Left lung (tissue), 4 donors: ENCODE measurements at regions not wholly inside any gene's neighbourhood (a gene's known extent, or its start where the extent isn't known, plus 50 kb on each side); places are given as distances from the start of the nearest gene placed in this dataset.
"Not testable (repeated sequence)": the region's sequence is repeated elsewhere in the genome, so short reads cannot be mapped to it uniquely, and the experiment has no call there.

ENCODE experiments used
- ATAC-seq: fragments of 200-7000 bp; cut with Tn5 transposase; one replicate; pipeline ENCODE4 v1.9.1; 2020; ENCODE audit warnings: moderate library complexity
- DNase-seq, 4 donors: peaks; one replicate each; pipeline ENCODE4 v3.0.0-alpha.2; 2013 to 2020
- H3K27ac ChIP-seq, 2 donors: fragments of 200-600 bp; sonication (generic) in 1 of 2; one replicate each; pipeline versions ENCODE4 v1.5.0 to v1.8.0; 2020 to 2021
- H3K27me3 ChIP-seq, 2 donors: fragments of 200-600 bp; sonication (generic) in 1 of 2; one replicate each; pipeline versions ENCODE4 v1.5.0 to v1.8.0; 2020 to 2021
- H3K36me3 ChIP-seq, 2 donors: fragments of 200-600 bp; sonication (generic) in 1 of 2; one replicate each; pipeline versions ENCODE4 v1.5.0 to v1.8.0; 2020 to 2021
- H3K4me1 ChIP-seq, 2 donors: fragments of 200-600 bp; one replicate each; pipeline ENCODE4 v1.8.0; 2021
- H3K4me3 ChIP-seq, 2 donors: fragments of 200-600 bp; sonication (generic) in 1 of 2; one replicate each; pipeline versions ENCODE4 v1.5.0 to v1.8.0; 2020 to 2021; ENCODE audit warnings: mild to moderate bottlenecking in 1 of 2
- H3K9me3 ChIP-seq, 2 donors: fragments of 200-600 bp; sonication (generic) in 1 of 2; one replicate each; pipeline versions ENCODE4 v1.5.0 to v1.8.0; 2020 to 2021
- intact Hi-C, 2 donors: fragments of 100-400 bp; cut with DNase I; formaldehyde crosslinking; loops; one replicate each; pipeline versions ENCODE4 v1.11.2 to v1.14.2; 2022
- TF ChIP-seq, protein P1 (sequence below), 2 donors: fragments of 200-600 bp; sonication (generic) in 1 of 2; IDR thresholded peaks; one replicate each; pipeline versions ENCODE4 v1.5.0 to v1.8.0; 2021; ENCODE audit warnings: antibody characterized with exemption in 2 of 2
- donor health status: DM: no; HTN: yes; CAD: no.
- donor health status: DM: no; HTN: no; CAD: no.

DNA sequence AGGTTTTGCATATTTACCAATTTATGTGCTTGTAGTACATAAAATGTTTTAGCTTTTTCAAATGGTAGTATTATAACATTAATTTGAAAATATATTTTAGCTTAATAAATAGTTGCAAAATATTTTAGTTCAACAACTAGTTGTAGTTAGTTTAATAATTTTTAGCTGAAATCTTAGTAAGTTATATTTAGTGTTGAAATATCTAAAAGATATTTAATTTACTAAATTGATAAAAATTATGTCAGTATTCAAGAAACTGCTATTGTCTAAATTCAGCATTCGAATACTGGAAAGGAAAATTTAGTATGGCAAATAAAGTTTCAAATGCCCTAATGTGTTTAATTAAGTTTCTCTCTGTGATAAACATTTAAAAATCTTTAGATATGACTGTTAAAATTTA, 754.5 kb upstream of the MIR17HG start:
- Histone ChIP-seq H3K9me3 (peaks cover 0 to 9% of the 10 kb centered on the region in 2 donors), H3K4me1 (no peaks in the 10 kb centered on the region), H3K27me3 (no peaks in the 10 kb centered on the region), H3K27ac (no peak overlapping the region), H3K4me3 (no peak overlapping the region), H3K36me3 (no peaks in the 10 kb centered on the region)
- DNase-seq, result no peak
- TF ChIP-seq, protein P1, sequence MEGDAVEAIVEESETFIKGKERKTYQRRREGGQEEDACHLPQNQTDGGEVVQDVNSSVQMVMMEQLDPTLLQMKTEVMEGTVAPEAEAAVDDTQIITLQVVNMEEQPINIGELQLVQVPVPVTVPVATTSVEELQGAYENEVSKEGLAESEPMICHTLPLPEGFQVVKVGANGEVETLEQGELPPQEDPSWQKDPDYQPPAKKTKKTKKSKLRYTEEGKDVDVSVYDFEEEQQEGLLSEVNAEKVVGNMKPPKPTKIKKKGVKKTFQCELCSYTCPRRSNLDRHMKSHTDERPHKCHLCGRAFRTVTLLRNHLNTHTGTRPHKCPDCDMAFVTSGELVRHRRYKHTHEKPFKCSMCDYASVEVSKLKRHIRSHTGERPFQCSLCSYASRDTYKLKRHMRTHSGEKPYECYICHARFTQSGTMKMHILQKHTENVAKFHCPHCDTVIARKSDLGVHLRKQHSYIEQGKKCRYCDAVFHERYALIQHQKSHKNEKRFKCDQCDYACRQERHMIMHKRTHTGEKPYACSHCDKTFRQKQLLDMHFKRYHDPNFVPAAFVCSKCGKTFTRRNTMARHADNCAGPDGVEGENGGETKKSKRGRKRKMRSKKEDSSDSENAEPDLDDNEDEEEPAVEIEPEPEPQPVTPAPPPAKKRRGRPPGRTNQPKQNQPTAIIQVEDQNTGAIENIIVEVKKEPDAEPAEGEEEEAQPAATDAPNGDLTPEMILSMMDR (IDR thresholded peaks at IDR 0.05), result no peak
- intact Hi-C loops, result no loop called here
- ATAC-seq, result no peak

DNA sequence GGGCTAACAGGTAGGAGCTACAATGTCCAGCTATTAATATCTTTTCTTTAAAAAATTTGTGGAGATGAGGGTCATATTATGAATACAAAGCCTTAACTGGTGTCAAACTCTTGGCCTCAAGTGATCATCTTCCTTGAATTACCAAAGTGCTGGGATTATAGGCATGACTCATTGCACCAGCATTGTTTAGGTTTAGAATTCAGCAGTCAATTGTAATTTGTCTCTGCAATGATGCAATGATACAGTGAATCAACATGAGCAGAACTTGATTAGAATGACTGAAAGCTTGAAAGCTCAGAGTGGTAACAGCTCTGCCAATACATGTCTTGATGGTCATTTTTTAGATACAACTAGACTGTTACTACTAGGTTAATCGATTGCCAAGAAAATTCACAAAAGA, 752.8 kb upstream of the MIR17HG start:
- TF ChIP-seq, protein P1 (IDR thresholded peaks at IDR 0.05), result no peak
- no peaks in the 10 kb centered on the region for H3K27me3 ChIP-seq
- no peaks in the 10 kb centered on the region for H3K36me3 ChIP-seq
- intact Hi-C loops, result no loop called here
- DNase-seq, result no peak
- H3K9me3 ChIP-seq, result peaks cover 0 to 9% of the 10 kb centered on the region in 2 donors
- no peak overlapping the region for H3K4me3 ChIP-seq
- no peak overlapping the region for H3K27ac ChIP-seq
- no peaks in the 10 kb centered on the region for H3K4me1 ChIP-seq
- no peak for ATAC-seq

DNA sequence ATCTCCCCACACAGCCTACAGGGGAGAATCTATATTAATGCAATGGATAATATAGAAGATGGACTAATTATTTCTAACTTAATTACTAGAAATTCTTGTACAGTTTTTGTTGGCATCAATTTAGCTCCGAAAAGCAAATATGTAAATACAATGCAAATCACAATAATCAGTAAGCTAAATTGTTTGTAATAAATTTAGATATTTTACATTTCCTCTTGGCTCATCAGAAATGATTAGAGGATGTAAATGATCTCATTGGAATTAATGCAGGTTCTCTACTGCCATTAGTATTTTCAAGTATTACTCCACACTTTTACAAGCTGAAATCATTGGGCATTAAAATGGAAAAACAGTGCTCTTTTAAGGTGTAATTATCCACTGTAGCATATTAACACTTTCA, 741.8 kb upstream of the MIR17HG start:
- Histone ChIP-seq H3K27ac (no peak overlapping the region), H3K27me3 (no peaks in the 10 kb centered on the region), H3K36me3 (no peaks in the 10 kb centered on the region), H3K4me3 (no peak overlapping the region), H3K4me1 (no peaks in the 10 kb centered on the region), H3K9me3 (peaks cover 0 to 3% of the 10 kb centered on the region in 2 donors)
- intact Hi-C loops, result no loop called here
- TF ChIP-seq, protein P1 (IDR thresholded peaks at IDR 0.05), result no peak
- ATAC-seq (no peak), DNase-seq (no peak)

DNA sequence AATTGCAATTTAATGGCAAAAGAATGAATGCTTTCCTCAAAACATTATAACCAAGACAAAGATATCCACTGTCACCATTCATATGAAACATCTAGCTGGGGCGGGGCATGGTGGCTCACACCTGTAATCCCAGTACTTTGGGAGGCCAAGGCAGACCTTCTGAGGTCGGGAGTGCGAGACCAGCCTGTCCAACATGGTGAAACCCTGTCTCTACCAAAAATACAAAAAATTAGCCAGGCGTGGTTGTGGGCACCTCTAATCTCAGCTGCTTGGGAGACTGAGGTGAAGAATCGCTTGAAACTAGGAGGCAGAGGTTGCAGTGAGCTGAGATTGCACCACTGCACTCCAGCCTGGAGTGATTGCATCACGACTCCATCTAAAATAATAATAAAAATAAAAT, 740.6 kb upstream of the MIR17HG start:
- ATAC-seq, DNase-seq, H3K27ac ChIP-seq, H3K36me3 ChIP-seq, H3K9me3 ChIP-seq, intact Hi-C loops, H3K4me1 ChIP-seq, H3K27me3 ChIP-seq, H3K4me3 ChIP-seq: not testable (repeated sequence)

DNA sequence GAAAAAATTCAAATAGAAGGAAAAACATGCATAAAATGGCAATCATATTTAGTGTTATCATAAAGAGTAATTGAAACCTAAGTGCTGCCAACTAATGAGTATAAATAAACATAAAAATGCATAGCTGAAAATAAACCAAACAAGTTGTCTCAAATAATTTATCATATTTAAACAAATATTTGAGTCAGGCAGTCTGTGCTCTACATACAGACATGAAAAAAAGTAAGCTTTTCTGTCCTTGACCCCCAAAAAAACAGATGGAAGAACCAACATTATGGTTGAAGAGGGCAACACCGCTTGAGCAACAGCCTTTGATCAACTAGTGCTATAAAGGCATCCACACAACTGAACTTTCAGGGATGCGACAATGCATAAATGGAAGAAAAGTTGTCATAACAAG, 735.1 kb upstream of the MIR17HG start:
- H3K27me3 ChIP-seq, result no peaks in the 10 kb centered on the region
- no peak overlapping the region for H3K27ac ChIP-seq
- ATAC-seq (no peak), DNase-seq (peak in 2 of 4 donors; percentile 11 to 14)
- H3K9me3 ChIP-seq, result peaks cover 0 to 3% of the 10 kb centered on the region in 2 donors
- no peak overlapping the region for H3K4me3 ChIP-seq
- H3K36me3 ChIP-seq, result no peaks in the 10 kb centered on the region
- TF ChIP-seq, protein P1 (IDR thresholded peaks at IDR 0.05), result no peak
- no peaks in the 10 kb centered on the region for H3K4me1 ChIP-seq
- intact Hi-C loops, result no loop called here

DNA sequence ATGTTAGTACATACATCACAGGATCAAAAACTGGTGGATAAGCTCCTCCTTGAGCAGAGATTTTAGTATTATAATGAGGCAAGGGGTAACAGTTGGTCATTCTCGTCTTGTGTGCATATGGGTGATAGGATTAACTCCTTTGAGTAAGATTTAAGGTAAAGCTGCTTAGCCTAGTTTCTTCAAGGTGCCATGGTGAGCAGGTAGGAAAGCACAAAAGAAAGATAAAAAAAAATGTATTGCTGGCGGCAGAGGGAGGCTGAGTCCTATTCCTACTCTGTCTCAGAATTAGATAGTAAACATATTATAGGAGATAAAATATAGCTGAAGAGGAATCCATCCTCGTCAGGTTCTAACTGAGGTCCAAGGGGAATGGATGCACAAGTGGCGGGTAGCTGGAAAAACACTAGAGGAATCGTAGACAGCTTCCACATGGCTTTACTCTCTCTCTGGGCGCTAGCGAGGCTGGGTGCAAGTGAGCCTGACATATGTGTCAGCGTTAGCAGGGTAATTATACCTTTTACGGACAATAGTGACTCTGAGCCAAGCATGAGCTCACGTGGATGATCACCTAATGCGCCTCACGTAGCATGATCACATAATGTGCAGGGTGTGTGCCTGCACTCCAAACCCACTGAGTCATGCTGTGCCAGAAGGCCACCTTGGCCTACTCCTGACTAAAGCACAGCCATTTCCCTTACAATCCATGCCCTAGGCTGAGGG, 734.3 kb upstream of the MIR17HG start:
- TF ChIP-seq, protein P1 (IDR thresholded peaks at IDR 0.05), result no peak
- Histone ChIP-seq H3K27me3 (no peaks in the 10 kb centered on the region), H3K4me1 (no peaks in the 10 kb centered on the region), H3K27ac (no peak overlapping the region), H3K4me3 (no peak overlapping the region), H3K36me3 (no peaks in the 10 kb centered on the region), H3K9me3 (peaks cover 0 to 3% of the 10 kb centered on the region in 2 donors)
- no peak for ATAC-seq
- DNase-seq, result no peak
- intact Hi-C loops, result no loop called here
